Upper lobe of left lung (tissue), 4 donors: ENCODE measurements at regions not wholly inside any gene's neighbourhood (a gene's known extent, or its start where the extent isn't known, plus 50 kb on each side); places are given as distances from the start of the nearest gene placed in this dataset.

Source experiments
- CTCF ChIP-seq, 6 experiments: fragments of 450-650 bp in 4 of 6; fragments of 200-600 bp in 2 of 6; sonication (generic) in 2 of 6; IDR thresholded peaks; one replicate each; pipeline ENCODE4 v1.5.1; 2016 to 2019; ENCODE audit warnings: antibody characterized with exemption in 6 of 6
- EP300 ChIP-seq, 4 donors: sonication (generic); formaldehyde crosslinking; IDR thresholded peaks; one replicate each; pipeline ENCODE4 v1.5.1; 2017; ENCODE audit warnings: antibody characterized with exemption in 4 of 4, control low read depth in 2 of 4
- POLR2AphosphoS5 ChIP-seq, 2 donors: sonication (generic); formaldehyde crosslinking; IDR thresholded peaks; one replicate each; pipeline ENCODE4 v1.5.1; 2017; ENCODE audit warnings: antibody characterized with exemption in 2 of 2

GRCh38 chr6:27728442-27728841 lies 183.8 kb downstream of the OR2B2 start:
- no peak for TF ChIP-seq CTCF (IDR thresholded peaks at IDR 0.05)
- TF ChIP-seq POLR2AphosphoS5 (IDR thresholded peaks at IDR 0.05): no peak
- no peak for TF ChIP-seq EP300 (IDR thresholded peaks at IDR 0.05)
